ENCODE measurements at regions not wholly inside any gene's neighbourhood (a gene's known extent, or its start where the extent isn't known, plus 50 kb on each side); places are given as distances from the start of the nearest gene placed in this dataset.

DNA sequence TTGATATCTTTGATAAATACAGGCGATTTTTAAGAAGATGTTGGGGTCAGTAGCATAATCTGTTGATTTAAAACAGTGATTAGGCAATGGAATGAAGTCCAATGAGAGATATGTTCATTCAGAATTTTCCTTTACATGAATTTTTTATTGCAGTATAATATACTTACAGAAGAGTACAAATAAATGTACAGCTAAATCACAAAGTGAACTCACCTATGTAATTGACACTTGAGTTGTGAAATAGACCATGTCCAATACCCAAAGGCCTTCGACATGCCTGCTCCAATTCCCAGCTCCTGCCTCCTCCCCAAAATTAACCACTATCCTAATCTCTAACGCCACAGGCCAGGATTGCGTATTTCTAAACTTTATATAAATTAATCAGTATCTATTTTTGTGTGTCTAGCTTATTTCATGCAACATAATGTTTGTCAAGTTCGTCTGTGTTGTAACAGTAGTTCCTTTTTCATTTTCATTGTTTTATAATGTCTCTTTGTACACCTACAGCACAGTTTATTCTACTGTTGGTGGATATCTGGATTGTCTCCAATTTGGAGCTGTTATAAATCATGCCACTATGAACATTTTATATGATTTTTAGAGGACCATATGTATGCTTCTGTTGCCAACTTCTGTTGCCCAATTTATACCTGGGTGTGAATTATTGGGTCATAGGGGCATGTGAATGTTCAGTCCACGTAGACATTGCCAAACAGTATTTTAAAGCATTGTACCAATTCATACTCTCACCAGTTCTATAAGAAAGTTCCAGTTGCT is 208.3 kb downstream of the TLE1 start:
- no peak for DNase-seq

DNA sequence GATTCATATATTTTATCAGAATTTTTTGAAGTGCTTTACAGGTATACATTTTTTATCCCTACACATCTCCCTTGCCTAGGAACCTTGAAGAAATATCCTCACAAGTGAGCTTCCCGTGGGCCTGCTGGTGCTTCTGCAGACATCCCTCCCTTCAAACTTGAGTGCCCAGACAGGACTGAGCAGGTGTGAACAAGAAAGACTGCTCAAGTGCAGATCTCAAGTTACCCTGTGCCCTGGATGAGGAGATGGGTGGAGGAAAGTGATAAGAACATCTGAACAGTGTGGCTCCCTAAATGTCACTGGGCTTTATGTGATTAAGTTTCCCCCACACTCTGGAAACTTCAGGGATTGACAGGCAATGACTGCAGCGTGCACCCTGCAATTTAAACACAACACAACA is 209.8 kb downstream of the TLE1 start:
- no peak for DNase-seq

DNA sequence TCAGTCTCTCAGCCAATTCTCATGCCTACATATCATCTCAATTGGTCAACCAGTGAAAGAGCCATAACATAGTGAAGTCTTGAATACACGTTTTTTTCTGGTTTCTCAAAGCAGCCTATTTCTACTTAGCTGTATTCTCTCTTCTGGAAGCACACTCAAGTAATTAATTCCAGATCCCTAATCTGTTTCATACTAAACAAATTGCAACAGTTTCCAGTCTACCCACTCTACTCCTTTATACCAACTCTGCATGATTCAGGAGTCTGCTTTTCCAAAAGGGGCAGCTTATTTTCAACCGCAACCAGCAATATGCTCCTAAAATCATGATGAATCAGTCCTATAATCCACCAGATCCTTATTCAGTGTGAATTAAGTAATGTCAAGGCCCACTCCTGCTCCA is 211.7 kb downstream of the TLE1 start:
- DNase-seq, result no peak

DNA sequence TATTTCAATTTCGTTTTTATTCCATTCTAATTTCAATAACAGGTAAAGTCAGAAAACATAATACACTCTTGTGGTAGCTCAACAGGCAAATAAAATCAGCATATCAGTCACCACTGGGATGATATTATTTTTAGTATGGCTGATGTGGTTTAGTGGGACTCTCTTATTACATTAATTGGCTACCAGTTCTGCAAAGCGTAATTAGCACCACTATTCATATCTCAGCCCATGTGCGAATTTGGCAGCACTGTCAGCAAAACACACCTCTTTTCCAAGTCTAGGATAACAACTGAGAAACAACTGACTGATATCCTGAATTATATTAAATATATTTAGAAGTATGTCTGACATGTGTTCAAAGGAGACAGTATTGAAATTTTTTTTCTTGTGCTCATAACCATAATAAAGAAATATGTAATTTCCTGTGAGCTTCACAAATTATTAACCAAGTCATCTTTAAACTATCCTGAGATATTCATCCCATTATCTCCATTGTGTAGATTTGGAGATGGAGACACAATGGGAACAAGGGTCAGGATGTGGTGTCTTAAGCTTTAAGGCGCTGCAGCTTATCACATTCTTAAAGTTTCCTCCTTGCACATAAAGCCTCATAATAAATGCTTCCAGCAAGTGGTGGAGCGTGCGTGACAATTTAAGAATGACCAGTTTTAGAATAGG is 212.4 kb downstream of the TLE1 start:
- no peak for DNase-seq

DNA sequence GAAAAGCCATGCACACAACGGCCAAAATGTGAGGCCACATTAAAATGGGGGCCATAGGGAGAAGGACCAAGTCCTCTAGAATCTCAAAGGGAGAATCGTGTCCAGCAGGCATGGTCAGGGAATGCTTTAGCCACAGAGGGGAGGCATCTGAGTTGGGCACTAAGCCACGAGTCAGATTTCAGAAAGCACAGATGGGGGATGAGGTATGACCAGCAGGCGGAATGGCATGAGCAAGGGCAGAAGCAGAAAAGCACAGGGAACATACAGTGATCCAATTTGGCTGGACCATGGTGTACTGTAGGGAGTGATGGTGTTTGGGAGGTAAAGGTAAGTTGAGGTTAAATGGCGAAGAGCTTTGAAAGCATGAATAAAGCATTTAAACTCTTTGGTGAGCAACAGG is 214.6 kb downstream of the TLE1 start:
- DNase-seq, result no peak

DNA sequence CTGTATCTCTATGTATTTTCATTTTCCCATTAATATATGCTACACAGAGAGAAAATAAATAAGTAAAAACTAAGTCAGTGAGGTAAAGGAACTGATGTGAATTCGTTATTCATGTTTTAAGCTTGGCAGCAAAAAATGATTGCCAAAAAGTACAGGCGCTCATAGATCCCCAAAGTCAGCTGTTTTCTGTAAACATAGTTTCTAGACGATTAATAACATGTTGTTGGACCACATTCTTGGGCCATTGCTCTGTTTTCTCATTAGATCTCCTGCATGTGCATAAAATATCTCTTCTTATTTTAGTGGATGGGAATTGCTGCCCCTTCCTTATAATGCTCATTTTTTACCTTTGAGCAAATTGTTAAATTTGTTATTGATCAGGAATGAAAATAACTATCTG is 215.2 kb downstream of the TLE1 start:
- no peak for DNase-seq

DNA sequence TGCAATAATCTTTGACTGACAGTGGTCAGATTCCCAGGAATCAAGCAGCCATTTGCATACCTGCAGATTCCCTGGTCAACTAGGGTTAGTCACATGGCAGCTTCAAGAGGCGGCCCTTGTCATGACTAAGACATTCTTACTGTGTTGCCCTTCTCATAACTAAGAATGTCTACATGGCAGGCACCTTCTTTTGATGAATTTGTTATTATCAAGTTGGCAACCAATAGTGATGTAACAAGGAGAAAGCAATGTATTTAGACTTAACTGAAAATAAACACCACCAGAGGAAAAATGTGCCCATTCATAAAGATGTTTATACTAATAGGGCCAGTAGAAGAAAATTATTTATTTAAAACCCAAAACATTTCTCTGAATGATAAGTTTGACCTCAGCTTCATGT is 215.6 kb downstream of the TLE1 start:
- DNase-seq, result no peak

DNA sequence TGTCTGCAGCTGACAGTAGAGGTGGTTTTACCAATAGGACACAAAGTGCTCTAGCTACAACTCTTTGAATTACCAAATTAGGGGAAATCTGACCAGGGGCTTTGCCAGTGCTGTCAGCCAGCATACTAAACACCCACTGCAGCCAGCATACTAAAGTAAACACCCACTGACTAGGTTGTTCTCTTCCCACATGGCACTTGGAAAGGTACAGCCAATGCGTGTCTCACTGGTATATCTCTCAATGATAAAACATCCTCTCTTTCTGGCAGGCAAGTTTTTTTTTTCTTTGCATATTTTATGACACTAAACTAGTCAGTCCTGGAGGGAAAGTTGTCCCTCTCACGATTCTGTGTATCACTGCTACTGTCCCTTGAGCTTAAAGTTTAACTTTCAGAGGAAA is 216.1 kb downstream of the TLE1 start:
- no peak for DNase-seq

DNA sequence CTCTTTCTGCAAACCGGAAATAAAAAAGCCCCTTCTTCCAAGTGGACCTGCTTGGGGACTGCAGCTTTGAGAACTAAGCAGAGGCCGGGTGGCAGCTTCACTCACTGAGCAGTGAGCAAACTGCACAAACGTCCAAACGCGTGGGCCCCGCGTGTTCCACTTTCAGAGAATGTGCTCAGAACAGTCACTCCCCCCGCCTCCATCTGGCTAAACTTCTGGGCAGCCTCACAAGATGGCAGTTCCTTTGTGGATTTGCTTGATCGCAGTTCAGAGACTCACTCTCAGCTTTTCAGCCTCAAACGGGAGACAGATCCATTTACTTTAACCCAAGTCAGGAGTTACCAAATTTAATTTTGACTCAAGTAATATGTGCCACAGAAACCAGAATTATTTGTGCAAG is 216.6 kb downstream of the TLE1 start:
- no peak for DNase-seq

DNA sequence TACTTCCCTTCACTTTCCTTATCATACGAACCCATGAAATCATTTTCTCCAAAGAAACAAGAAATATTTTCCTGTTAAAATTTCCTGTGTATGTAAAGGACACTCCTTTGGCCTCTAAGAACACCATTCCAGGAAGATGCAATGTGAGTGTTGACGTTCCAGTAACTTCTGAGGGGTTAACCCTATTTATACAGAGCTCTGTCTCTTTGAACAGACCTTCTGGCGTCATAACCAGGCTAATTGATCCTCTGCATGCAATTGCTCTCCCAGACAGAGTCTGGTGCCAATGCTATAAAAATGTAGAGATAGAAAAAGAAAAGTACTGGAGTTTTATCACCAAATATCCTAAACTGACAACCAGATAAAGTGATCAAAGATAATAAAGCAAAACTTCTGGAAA is 218.5 kb downstream of the TLE1 start:
- DNase-seq, result no peak

DNA sequence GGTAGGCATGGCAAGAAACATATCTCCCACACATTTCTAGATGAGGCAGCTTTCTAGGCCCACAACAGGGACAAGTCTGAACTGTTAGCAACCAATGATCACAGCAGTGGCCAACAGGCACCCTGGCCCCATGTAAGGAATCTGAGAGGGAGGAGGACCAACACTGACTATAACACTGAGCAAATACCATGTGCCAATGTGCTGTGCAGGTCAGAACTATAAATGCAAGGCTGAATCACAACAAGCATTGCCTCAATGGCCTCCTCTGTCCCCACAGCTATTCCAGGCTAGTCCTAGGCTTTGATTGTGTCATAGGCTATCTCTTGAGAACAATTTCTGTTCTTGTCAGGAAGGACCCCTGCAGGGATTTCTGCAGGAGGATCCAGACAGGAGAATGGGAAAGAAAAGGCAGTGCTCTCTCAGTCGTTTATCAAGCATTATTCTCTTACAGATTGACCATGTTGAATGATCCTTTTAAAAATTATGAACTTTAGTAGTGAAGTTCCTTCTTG is 221.2 kb downstream of the TLE1 start:
- DNase-seq, result no peak

DNA sequence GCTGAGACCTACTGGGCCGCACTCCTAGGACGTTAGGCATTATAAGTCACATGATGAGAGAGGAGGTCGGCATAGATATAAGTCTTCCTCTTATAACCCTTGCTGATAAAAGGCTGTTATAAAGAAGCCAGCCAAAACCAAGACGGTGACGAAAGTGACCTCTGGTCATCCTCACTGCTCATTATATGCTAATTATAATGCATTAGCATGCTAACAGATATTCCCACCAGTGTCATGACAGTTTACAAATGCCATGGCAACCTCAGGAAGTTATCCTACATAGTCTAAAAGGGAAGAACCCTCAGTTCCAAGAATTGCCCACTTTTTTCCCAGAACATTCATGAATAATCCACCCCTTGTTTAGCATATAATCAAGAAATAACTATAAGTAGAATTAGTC is 222.4 kb downstream of the TLE1 start:
- DNase-seq, result no peak

DNA sequence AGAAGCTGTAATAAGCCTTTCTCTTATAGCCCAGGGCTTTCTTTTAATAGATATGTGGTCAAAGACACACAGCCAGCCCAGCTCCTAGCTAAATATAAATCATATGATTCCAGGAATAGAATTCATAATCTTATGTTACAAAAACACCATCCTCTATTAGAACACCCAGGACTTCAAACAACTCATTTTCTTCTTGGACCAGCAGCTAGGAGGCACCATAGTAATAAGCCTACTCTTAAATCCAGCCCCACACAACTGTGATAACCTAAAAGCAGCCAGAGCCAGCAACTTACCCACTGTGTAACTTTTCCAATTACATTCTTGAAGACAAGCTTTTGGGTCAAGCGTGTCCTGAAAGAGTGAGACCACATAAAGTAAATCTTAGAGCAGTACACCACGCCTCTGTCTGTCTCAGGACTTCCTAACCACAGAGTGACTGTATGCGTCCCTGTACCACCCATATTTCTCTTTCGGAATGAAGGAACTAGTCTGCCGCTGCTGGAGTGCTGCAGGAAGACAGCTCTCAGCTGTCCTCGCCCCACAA is 223.8 kb downstream of the TLE1 start:
- no peak for DNase-seq

DNA sequence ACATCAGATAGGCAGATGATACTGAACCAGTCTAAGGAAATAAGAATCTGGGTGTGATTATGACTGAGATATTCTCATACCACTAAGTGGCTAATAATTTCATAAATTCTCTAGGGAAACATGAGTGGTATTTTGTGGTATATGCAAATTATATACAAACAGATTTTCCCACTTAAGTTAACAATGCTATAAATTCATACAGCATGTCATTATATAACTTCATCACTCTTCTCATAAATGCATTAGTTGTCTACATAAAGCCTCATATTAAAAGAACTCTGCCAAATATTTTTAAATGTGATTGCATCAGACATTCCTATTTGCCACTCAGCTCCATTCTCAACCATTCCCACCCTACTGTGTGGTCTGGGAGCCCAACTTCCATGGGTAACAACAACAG is 226.5 kb downstream of the TLE1 start:
- DNase-seq, result no peak

DNA sequence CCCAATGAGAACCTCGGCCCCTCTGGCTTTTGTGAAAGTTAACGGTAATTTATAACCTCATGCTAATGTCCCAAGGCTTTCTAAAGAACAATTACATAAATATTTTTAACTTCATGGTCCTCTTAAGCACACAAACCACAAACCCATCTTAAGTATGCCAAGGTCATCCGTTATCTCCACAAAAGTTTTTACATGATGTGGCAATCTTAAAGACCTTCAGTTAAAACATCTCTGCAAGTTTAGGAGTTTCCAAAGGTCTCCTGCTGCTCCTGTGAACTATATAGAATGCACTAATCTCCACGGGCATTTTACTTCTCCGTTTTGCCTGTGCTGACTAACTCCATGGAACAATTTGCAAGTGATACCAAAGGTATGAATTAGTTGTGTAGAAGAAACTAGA is 228.2 kb downstream of the TLE1 start:
- no peak for DNase-seq

DNA sequence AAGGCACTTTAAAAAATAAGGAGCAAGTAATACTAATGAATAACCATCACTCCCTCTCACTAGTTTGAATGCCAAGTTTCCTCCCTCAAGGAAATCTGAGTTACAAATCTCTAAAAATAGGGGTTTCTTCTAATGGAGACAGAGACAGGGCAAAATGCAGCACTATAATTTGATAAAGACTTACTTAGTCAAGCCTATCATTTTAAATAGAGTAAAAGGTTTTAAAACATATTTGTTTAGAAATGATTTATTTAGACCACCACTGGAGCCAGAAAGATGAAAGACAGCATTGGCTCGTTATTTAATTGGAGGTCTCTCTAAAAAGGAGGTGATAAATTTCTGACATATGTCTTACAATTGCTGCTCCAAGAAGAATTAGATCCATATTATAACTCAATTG is 228.7 kb downstream of the TLE1 start:
- DNase-seq, result no peak

DNA sequence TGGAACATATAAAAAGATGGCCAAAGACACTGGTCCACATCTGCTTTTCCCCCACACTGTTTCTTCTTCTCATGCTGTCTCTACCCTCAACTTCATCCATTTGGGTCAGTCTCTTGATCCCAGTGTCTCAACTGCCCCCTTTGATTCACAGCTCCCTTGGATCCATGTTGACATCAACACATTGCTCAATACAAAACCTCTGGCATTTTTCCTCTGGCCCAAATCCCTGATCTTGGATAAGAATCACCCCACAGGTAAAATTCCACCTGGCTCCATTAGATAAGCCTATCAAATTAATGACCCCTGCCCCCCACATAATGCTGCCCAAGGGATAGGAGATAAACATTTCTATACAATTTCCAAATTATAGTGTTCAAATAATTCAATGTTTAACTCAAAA is 229.8 kb downstream of the TLE1 start:
- DNase-seq, result no peak

DNA sequence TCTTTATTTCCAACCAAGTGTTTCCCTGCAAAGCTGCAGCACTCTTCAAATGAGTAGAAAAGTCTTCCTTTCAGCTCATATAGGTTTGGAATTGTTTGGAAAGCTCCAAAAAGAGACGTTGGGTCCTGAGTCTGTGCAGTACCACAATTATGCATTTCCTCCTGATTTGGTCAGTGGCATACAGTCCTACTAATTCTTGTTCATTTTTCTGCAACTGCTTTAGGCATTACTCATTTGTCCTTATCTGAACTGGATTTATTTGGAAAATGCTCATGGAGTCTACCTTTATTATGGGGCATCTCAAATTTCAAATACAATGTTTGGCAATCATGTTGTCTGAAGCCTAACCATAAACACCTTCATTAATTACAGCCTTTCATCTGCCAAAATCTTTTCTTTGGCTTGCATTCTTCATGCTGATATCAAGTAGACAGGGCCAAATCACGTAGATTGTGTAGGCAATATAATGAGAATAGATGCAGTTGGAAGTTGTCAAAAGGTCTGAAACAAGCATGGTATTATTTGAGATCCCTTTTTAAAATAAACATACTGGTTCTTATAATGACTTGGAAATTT is 232.8 kb downstream of the TLE1 start:
- DNase-seq, result no peak

DNA sequence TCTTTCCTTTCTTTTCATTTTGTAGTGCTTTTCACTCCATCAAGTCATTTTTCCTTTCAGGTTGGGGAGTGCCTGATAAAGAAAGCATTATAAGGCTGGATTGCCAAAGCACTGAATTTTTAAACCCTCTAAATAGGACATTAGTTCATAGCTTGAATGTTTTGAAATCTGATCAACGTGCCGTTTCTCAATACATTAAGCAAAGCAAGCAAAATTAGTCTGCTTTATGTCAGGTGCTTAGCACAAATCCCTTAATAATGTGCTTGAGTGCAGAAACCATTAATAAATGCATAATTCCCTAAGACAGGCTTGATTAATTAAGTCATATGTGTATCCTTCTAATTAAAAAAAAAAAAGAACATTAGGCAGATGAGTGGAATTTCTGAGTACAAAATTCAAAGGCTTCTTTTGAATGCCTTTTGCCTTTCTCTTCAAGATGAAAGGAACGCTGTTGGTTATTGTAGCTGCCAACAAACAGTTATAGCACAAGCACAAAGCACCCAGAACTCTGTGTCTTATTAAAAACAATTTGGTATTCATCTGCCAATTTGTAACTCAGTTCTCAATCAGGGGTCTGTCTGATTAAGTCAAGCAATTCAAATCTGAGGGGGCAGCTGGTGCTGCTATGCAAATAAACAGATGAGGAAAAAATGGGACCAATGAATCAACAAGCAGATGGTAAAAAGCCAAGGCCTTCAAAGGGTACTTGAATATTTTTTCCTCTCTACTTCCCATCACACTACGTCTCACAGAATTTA is 233.7 kb downstream of the TLE1 start:
- peak; percentile 26 for DNase-seq

DNA sequence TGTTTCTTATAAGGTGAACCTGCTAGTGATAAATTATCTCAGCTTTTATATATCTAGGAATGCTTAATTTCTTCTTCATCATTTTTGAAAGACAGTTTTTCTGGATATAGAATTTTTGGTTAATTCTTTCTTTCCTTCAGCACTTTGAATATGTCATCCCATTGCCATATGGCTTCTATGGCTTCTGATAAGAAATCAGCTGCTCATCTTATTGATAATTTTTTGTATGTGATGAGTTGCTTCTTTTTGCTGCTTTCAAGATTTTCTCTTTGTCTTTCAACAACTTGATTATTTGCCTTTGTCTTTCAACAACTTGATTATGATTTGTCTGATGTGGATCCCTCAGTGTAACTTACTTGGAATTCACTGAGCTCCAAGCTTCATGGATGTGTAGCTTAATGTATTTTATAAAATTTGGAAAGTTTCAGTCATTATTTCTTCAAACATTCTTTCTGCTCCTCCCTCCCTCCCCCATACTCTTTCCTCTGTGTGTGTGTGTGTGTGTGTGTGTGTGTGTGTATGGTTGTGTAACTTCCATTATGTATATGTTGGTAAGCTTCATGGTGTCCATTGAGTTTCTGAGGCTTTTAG is 243.9 kb downstream of the TLE1 start:
- DNase-seq, result no peak

DNA sequence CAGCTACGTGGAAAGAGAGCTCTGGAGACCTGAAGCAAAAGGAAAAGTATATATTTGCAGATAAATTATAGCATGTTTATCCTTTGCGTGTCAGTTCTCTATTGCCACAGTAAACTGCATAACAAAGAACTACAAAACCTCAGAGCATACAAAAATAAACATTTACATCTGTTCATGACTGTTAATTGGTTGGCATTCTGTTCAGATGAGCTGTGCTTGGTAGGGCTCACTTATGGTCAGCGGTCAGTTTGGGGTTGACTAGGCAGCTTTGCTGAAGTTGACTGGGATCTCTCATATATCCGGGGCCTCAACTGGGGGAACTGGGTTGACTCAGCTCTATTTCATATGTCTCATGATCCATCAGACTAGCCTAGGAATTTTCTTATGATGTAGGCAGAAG is 257.7 kb downstream of the TLE1 start:
- no peak for DNase-seq

DNA sequence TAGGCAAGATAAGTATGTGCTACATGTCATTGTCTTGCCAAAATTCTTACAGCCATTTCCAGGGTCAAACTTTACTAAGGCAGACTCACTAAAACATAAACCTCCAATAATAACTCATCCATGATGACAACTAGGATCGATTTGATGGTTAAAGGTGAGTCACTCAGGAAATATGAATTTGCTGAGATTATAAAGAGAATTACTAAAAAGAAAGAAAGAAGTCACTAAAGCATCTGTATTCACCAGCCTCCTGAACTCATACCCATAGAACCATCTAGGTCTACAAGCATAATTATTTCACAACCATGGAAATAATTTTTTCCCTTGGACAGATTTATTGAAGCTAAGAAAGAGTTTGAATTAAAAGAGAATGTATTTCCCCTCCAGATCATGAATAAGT is 258.6 kb downstream of the TLE1 start:
- DNase-seq, result no peak

DNA sequence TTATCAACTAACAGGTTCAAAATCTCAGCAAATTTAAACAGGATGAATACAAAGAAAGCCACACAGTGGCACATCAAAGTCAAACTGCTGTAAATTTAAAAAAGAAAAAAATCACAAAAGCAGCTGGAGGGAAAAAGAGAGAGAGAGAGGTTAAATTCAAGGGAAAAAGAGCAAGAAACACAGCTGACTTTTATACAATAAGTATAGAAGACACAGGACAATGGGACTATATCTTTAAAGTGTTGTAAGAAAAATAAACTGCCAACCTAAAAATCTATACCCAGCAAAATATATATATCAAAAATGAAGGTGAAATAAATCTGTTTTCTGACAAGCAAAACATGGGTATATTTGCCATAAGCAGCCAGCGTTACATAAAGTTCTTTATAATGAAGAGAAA is 261.5 kb downstream of the TLE1 start:
- DNase-seq, result no peak
